Stimulated activated naive CD8-positive, alpha-beta T cell treated with anti-CD3 and anti-CD28 coated beads, Interleukin-15, Interleukin-2, amounts not matched to agents 100 U/mL and 50 U/mL, for 24 hours (primary cell): ENCODE measurements at regions not wholly inside any gene's neighbourhood (a gene's known extent, or its start where the extent isn't known, plus 50 kb on each side); places are given as distances from the start of the nearest gene placed in this dataset.
"Not testable (repeated sequence)": the region's sequence is repeated elsewhere in the genome, so short reads cannot be mapped to it uniquely, and the experiment has no call there.

Source experiments
- ATAC-seq: fragments of 150-1000 bp; cut with Tn5 transposase; one replicate; pipeline ENCODE4 v1.10.0; 2021
- DNase-seq: peaks from one replicate; pipeline ENCODE4 v3.0.0; 2021

- DNase-seq (no peak), ATAC-seq (no peak)
These were observed 98.3 kb upstream of the PHACTR1 start for GRCh38 chr6:12618296-12618695.

- DNase-seq (no peak), ATAC-seq (no peak)
These were observed 94.8 kb upstream of the PHACTR1 start for GRCh38 chr6:12621754-12622153.

GRCh38 chr6:12622566-12622965 is 94.0 kb upstream of the PHACTR1 start:
- ATAC-seq (no peak), DNase-seq (no peak)

- ATAC-seq (no peak), DNase-seq (no peak)
These were observed 92.3 kb upstream of the PHACTR1 start for GRCh38 chr6:12624142-12624837.

- no peak for ATAC-seq
- no peak for DNase-seq
These were observed 89.5 kb upstream of the PHACTR1 start for GRCh38 chr6:12627053-12627452.

- DNase-seq, result no peak
- ATAC-seq, result no peak
These were observed 88.2 kb upstream of the PHACTR1 start for GRCh38 chr6:12628327-12628726.

GRCh38 chr6:12633746-12634145 is 82.8 kb upstream of the PHACTR1 start:
- not testable (repeated sequence) for ATAC-seq, DNase-seq

- DNase-seq, result no peak
These were observed 81.2 kb upstream of the PHACTR1 start for GRCh38 chr6:12635375-12635774.

GRCh38 chr6:12635813-12636212 is 80.8 kb upstream of the PHACTR1 start:
- no peak for DNase-seq

More at GRCh38 chr6:12635375-12635774, 81.2 kb upstream of the PHACTR1 start:
- ATAC-seq, result no peak

GRCh38 chr6:12636336-12636735 is 80.2 kb upstream of the PHACTR1 start:
- no peak for ATAC-seq
- DNase-seq, result no peak

More at GRCh38 chr6:12635813-12636212, 80.8 kb upstream of the PHACTR1 start:
- no peak for ATAC-seq

GRCh38 chr6:12637960-12638641 is 78.5 kb upstream of the PHACTR1 start:
- peak; percentile 60 for DNase-seq
- ATAC-seq, result peak; percentile 66

- DNase-seq, result no peak
- ATAC-seq, result no peak
These were observed 76.1 kb upstream of the PHACTR1 start for GRCh38 chr6:12640438-12640837.

- DNase-seq, ATAC-seq: not testable (repeated sequence)
These were observed 74.8 kb upstream of the PHACTR1 start for GRCh38 chr6:12641785-12642184.

- no peak for DNase-seq
- no peak for ATAC-seq
These were observed 70.6 kb upstream of the PHACTR1 start for GRCh38 chr6:12645941-12646340.

GRCh38 chr6:12648171-12648570 is 68.4 kb upstream of the PHACTR1 start:
- ATAC-seq, result no peak
- DNase-seq, result no peak

GRCh38 chr6:12649325-12649724 is 67.2 kb upstream of the PHACTR1 start:
- ATAC-seq (no peak), DNase-seq (no peak)

GRCh38 chr6:12653486-12653885 is 63.1 kb upstream of the PHACTR1 start:
- ATAC-seq, result no peak
- DNase-seq, result no peak

- no peak for ATAC-seq
These were observed 62.5 kb upstream of the PHACTR1 start for GRCh38 chr6:12654107-12654506.

GRCh38 chr6:12654514-12654913 is 62.1 kb upstream of the PHACTR1 start:
- DNase-seq, result no peak

More at GRCh38 chr6:12654107-12654506, 62.5 kb upstream of the PHACTR1 start:
- DNase-seq, result no peak

GRCh38 chr6:12656906-12657305 is 59.7 kb upstream of the PHACTR1 start:
- no peak for ATAC-seq

More at GRCh38 chr6:12654514-12654913, 62.1 kb upstream of the PHACTR1 start:
- no peak for ATAC-seq

GRCh38 chr6:12657884-12658283 is 58.7 kb upstream of the PHACTR1 start:
- ATAC-seq (no peak), DNase-seq (no peak)

More at GRCh38 chr6:12656906-12657305, 59.7 kb upstream of the PHACTR1 start:
- DNase-seq, result no peak

- ATAC-seq (no peak), DNase-seq (no peak)
These were observed 55.0 kb upstream of the PHACTR1 start for GRCh38 chr6:12661432-12662089.
